ENCODE measurements at regions not wholly inside any gene's neighbourhood (a gene's known extent, or its start where the extent isn't known, plus 50 kb on each side); places are given as distances from the start of the nearest gene placed in this dataset.
A peak's percentile ranks its signal among the peaks of the same experiment; 100 is the strongest.
"Not testable (repeated sequence)": the region's sequence is repeated elsewhere in the genome, so short reads cannot be mapped to it uniquely, and the experiment has no call there.

- TF ChIP-seq, protein P1, sequence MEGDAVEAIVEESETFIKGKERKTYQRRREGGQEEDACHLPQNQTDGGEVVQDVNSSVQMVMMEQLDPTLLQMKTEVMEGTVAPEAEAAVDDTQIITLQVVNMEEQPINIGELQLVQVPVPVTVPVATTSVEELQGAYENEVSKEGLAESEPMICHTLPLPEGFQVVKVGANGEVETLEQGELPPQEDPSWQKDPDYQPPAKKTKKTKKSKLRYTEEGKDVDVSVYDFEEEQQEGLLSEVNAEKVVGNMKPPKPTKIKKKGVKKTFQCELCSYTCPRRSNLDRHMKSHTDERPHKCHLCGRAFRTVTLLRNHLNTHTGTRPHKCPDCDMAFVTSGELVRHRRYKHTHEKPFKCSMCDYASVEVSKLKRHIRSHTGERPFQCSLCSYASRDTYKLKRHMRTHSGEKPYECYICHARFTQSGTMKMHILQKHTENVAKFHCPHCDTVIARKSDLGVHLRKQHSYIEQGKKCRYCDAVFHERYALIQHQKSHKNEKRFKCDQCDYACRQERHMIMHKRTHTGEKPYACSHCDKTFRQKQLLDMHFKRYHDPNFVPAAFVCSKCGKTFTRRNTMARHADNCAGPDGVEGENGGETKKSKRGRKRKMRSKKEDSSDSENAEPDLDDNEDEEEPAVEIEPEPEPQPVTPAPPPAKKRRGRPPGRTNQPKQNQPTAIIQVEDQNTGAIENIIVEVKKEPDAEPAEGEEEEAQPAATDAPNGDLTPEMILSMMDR (IDR thresholded peaks at IDR 0.05; ENCODE audit: low read depth, low read length) = no peak
- no peak overlapping the region for H3K27ac ChIP-seq
Observed at GRCh38 chr3:78506061-78506460, 1261.7 kb downstream of the ROBO1 start.

GRCh38 chr3:78506581-78507195, 1261.1 kb downstream of the ROBO1 start:
- no peaks in the 10 kb centered on the region for H3K27me3 ChIP-seq
- H3K4me3 ChIP-seq = no peak overlapping the region
- H3K27ac ChIP-seq = peak overlapping the region; percentile 23
- no peaks in the 10 kb centered on the region for H3K36me3 ChIP-seq
- H3K4me1 ChIP-seq (ENCODE audit: low read depth) = peaks cover 17% of the 10 kb centered on the region
- TF ChIP-seq, protein P1 (IDR thresholded peaks at IDR 0.05; ENCODE audit: low read depth, low read length) = no peak
- peak in 1 of 2 donors; percentile 25 for DNase-seq (ENCODE audit: low read depth in 1 of 2, low spot score in 1 of 2)
- no peaks in the 10 kb centered on the region for H3K9me3 ChIP-seq (ENCODE audit: low read depth)

More at GRCh38 chr3:78506061-78506460, 1261.7 kb downstream of the ROBO1 start:
- Histone ChIP-seq H3K4me3 (no peak overlapping the region), H3K4me1 (ENCODE audit: low read depth) (peaks cover 17% of the 10 kb centered on the region), H3K36me3 (no peaks in the 10 kb centered on the region), H3K27me3 (no peaks in the 10 kb centered on the region), H3K9me3 (ENCODE audit: low read depth) (no peaks in the 10 kb centered on the region)
- no peak for DNase-seq (ENCODE audit: low read depth in 1 of 2, low spot score in 1 of 2)

DNA sequence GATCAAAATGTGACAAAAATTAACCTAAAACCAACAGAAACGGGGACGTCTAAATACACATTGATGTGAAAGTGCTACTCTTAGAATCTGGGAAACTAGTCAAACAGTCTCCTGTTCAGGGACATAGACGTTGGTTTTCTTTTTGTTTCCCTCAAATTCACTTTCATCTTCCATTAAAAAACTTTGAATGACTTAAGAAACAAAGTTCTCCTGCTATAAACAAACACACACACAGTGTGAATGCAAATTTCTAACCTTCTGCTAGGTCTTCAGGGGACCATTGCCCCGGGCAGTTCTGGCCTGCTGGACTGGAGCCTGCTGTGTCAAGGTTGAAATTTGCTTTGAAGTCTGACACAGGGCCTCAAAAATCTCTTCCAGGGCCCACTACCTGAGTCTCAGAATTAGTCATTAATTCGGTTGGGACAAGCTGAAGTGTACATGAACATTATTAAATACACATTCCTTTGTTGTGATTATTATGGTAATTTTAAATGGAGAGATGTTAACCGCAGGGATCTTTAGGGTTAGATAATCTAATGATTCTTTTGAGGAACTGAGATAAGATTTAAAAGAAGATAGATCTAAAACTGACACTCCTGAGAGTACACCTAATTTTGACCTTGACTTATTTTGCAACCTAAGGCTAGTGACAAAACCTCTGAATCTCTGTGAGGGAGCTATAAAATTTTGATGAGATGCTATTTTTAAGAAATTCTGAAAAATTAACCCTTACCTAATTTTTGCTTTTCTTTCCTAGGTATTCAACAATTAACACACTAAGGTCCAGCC, 1260.4 kb downstream of the ROBO1 start:
- Histone ChIP-seq H3K27ac (no peak overlapping the region), H3K4me1 (ENCODE audit: low read depth) (peaks cover 17% of the 10 kb centered on the region), H3K27me3 (no peaks in the 10 kb centered on the region), H3K36me3 (no peaks in the 10 kb centered on the region), H3K4me3 (no peak overlapping the region), H3K9me3 (ENCODE audit: low read depth) (no peaks in the 10 kb centered on the region)
- DNase-seq (ENCODE audit: low read depth in 1 of 2, low spot score in 1 of 2) = no peak
- TF ChIP-seq, protein P1 (IDR thresholded peaks at IDR 0.05; ENCODE audit: low read depth, low read length) = no peak

DNA sequence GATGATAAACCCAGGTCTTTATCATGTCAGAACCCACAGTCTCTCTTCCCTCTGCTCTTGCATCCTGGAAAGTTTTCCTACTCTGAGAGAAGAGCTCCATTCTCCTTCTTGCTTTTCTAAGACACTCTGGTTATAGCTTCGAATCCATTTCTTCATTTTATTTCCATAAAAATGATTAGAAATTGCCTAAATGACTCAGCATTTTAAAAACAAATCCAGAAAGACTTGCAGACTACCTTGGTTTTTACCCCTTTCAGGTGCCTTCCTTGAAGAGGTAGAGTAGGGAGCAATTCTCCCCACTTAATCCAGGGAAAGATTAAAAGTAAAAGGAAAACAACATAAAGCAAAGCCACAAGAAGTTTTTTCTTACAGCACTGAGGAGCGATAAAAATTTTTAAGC, 1256.0 kb downstream of the ROBO1 start:
- TF ChIP-seq, protein P1 (IDR thresholded peaks at IDR 0.05; ENCODE audit: low read depth, low read length) = no peak
- H3K36me3 ChIP-seq = no peaks in the 10 kb centered on the region
- DNase-seq (ENCODE audit: low read depth in 1 of 2, low spot score in 1 of 2) = no peak
- H3K9me3 ChIP-seq (ENCODE audit: low read depth) = no peaks in the 10 kb centered on the region
- peaks cover 8% of the 10 kb centered on the region for H3K4me1 ChIP-seq (ENCODE audit: low read depth)
- no peak overlapping the region for H3K4me3 ChIP-seq
- H3K27me3 ChIP-seq = no peaks in the 10 kb centered on the region
- H3K27ac ChIP-seq = no peak overlapping the region

DNA sequence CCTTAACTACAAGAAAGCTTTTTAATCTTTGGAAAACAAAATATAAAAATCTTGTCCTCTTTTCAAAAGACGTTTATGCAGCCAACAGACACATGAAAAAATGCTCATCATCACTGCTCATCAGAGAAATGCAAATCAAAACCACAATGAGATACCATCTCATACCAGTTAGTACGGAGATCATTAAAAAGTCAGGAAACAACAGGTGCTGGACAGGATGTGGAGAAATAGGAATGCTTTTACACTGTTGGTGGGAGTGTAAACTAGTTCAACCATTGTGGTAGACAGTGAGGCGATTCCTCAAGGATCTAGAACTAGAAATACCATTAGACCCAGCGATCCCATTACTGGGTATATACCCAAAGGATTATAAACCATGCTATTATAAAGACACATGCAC, 1255.0 kb downstream of the ROBO1 start:
- H3K27me3 ChIP-seq; H3K27ac ChIP-seq; H3K4me1 ChIP-seq (ENCODE audit: low read depth); DNase-seq (ENCODE audit: low read depth in 1 of 2, low spot score in 1 of 2); H3K36me3 ChIP-seq; H3K9me3 ChIP-seq (ENCODE audit: low read depth); H3K4me3 ChIP-seq: not testable (repeated sequence)

GRCh38 chr3:78516437-78516836, 1251.4 kb downstream of the ROBO1 start:
- Histone ChIP-seq H3K9me3 (ENCODE audit: low read depth) (no peaks in the 10 kb centered on the region), H3K27me3 (no peaks in the 10 kb centered on the region), H3K27ac (no peak overlapping the region), H3K4me3 (no peak overlapping the region), H3K4me1 (ENCODE audit: low read depth) (no peaks in the 10 kb centered on the region), H3K36me3 (no peaks in the 10 kb centered on the region)
- DNase-seq (ENCODE audit: low read depth in 1 of 2, low spot score in 1 of 2) = no peak
- TF ChIP-seq, protein P1 (IDR thresholded peaks at IDR 0.05; ENCODE audit: low read depth, low read length) = no peak

All from cardiac muscle cell (in vitro differentiated cells and primary cell).